ENCODE measurements at regions not wholly inside any gene's neighbourhood (a gene's known extent, or its start where the extent isn't known, plus 50 kb on each side); places are given as distances from the start of the nearest gene placed in this dataset.
"Not testable (repeated sequence)": the region's sequence is repeated elsewhere in the genome, so short reads cannot be mapped to it uniquely, and the experiment has no call there.

DNA sequence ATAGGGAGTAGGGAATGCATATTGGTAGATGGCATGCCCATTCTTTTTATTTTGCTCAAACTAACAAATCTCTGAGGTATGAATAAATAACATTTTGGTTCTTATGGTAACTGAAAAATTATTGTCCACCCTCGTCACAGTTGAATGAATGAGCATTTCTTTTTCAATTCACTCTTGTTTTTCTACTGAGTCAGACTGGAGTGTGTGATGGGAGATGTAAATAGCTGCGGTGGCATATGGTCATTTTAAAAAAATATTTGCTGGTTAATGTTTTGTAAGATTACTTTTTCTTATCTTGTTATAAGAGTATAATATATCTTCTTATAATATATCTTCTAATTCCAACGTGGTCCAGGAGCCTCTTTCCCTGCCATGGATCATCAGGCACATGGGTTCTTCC lies 586.5 kb downstream of the SLITRK5 start:
- no peak for DNase-seq

- DNase-seq = no peak
These were observed 592.6 kb downstream of the SLITRK5 start for GRCh38 chr13:88263808-88264207.

DNA sequence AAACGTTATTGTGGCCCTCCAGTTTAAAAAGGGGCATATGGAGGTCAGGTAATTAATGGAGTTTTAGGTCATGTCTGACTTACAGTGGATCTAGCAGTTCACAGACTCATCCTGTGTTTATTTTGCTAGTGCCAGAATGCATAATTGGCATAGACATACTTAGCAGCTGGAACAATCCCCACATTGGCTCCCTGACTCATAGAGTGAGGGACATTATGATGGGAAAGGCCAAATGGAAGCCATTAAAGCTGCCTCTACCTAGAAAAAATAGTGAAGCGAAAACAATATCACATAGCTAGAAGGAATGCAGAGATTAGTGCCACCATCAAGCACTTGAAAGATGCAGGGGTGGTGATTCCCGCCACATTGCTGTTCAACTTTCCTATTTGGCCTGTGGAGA lies 610.7 kb downstream of the SLITRK5 start:
- DNase-seq = no peak

DNA sequence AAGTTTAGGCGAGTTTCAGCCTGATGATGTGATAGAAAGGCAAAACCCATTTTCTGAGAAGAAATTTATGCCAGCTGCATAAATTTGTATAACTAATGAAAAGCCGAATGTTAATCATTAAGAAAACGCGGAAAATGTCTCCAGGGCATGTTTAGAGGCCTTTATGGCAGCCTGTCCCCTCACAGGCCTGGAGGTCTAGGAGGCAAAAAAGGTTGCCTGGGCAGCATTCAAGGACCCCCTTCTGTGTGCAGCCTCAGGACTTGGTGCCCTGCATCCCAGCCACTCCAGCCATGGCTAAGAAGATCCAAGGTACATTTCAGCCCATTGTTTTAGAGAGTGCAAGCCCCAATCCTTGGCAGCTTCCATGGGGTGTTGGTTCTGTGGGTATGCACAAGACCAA lies 614.2 kb downstream of the SLITRK5 start:
- DNase-seq = no peak

GRCh38 chr13:88288326-88288725 lies 617.2 kb downstream of the SLITRK5 start:
- no peak for DNase-seq

GRCh38 chr13:88291731-88292130 lies 620.6 kb downstream of the SLITRK5 start:
- DNase-seq = not testable (repeated sequence)

DNA sequence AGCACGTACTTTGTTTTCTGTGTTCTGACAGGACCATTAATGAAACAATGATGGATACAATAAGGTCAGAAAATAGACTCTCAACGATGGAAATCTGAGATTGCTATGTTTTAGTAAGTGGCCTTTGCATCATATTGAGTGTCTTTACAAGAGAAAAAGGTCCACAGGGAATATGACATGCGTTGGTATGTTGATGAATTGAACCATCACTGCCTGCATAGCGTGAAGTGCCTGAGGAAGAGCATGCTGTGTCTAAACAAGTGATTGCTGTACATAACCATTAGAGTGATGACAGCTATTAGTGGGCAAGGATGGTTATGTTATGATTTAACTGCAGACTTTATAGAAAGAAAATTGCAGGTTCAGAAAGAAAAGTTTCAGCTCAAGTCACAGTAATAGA lies 623.2 kb downstream of the SLITRK5 start:
- no peak for DNase-seq

- no peak for DNase-seq
These were observed 632.0 kb downstream of the SLITRK5 start for GRCh38 chr13:88303157-88303556.

DNA sequence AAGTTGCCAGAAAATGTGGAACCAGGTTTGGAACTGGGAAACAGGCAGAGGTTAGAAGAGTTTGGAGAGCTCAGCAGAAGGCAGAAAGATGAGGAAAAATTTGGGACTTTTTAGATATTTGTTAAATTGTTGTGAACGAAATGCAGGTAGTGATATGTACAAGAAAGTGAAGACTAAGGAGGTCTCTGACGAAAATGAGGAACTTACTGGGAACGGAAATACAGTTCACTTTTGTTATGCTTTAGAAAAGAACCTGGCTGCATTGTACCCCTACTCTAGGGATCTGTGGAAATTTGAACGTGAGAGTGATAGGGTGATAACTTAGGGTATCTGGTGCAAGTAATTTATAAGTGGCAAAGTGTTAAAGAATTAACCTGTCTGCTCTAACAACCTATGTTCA lies 632.4 kb downstream of the SLITRK5 start:
- DNase-seq = no peak

- no peak for DNase-seq
These were observed 643.3 kb downstream of the SLITRK5 start for GRCh38 chr13:88314496-88314895.

GRCh38 chr13:88329066-88329465 lies 657.9 kb downstream of the SLITRK5 start:
- no peak for DNase-seq

- no peak for DNase-seq
These were observed 668.1 kb downstream of the SLITRK5 start for GRCh38 chr13:88339271-88339741.

GRCh38 chr13:88345171-88345847 lies 674.1 kb downstream of the SLITRK5 start:
- no peak for DNase-seq

DNA sequence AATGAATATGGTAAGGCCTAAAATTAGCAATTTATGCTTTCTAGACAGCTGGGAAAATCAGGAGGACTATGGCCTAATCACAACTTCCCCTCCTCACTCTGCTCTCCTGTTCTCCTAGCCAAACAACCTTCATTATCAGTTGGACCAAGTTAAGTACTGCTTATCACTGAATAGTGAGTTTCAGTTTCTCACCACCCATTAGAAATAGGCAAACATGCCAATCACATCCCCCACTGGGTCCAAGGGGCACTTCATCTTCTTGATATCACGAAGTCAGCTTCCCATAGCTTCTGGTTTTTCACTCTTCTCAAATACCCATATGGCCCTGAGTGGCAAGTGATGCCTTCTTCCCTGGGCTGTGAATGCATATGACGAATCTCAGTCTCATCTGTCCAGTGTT lies 689.6 kb downstream of the SLITRK5 start:
- DNase-seq = no peak

GRCh38 chr13:88369866-88370265 lies 698.7 kb downstream of the SLITRK5 start:
- no peak for DNase-seq

GRCh38 chr13:88376760-88377388 lies 705.7 kb downstream of the SLITRK5 start:
- DNase-seq = no peak

GRCh38 chr13:88377852-88378251 lies 706.7 kb downstream of the SLITRK5 start:
- no peak for DNase-seq

DNA sequence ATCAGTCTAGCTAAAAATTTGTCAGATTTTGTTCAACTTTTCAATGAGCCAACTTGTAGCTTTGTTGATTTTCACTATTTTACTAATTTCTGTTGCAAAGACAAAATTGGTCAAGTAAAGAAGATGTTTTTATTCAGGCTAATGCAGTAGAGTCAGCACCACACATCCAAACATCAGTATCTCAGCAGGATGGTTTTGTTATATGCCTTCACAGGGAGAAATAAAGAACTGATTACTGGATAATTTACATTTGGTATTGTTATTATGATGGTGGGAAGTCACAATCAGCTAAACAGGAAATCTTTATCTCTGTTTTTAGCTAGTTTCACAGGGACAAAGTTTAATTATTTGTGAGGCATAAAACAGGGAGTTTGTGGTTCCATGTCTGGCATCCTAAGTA lies 713.4 kb downstream of the SLITRK5 start:
- no peak for DNase-seq

DNA sequence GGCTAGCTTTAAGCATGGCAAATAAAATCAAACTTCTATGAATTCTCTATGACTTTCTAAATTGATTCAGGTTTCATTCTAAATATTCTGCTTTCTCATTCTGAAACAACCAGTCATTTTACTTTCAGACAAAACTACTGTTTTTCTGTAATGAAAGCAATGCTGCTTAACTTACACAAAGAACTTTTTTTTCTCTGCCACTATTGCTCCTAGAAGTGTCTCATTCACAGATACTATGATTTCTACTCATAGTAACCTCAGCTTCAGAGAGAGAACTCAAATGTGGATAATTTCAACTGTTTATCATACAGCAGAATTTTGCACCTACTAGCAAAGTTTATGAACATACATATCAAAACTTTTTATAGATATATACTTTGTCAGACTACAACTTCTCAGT lies 724.6 kb downstream of the SLITRK5 start:
- no peak for DNase-seq

- no peak for DNase-seq
These were observed 740.5 kb downstream of the SLITRK5 start for GRCh38 chr13:88411696-88412095.

- DNase-seq = no peak
These were observed 746.6 kb downstream of the SLITRK5 start for GRCh38 chr13:88417801-88418200.

- no peak for DNase-seq
These were observed 753.3 kb downstream of the SLITRK5 start for GRCh38 chr13:88424463-88424862.

DNA sequence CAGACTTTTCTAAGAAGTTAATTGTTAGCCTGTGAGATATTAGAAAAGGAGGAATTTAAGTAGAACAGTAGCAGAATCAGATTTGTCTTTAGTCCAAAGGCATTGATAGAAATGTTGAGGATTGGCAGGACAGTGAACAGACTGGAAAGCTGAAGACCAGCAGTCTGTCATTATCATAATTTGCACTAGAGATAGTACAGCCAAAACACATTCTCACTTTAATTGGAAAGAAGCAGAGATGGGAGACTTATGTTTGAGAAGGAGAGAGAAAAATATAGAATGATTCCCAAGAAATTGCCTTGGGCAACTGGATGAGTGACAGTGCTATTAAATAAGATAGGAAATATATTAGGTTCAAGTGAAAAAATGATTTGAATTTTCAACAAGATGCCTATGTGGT lies 755.5 kb downstream of the SLITRK5 start:
- DNase-seq = no peak

DNA sequence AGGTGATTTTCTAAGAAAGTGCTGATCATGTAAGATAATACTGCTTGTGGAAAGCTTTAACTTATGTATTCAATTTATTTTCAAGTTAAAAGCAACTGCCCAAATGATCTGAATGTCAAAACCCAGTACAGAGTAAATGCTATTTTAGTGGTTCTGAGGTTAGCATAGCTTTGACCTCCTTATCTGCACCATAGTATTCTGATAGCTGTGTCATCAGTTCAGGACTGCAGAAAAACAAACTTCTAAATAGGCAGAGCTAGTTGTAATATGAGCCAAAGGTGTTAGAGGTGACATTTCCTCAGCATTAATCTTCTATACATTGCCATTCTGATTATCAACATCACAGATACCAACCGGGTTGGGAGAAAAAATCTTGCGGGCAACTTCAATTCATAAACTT lies 758.7 kb downstream of the SLITRK5 start:
- no peak for DNase-seq

DNA sequence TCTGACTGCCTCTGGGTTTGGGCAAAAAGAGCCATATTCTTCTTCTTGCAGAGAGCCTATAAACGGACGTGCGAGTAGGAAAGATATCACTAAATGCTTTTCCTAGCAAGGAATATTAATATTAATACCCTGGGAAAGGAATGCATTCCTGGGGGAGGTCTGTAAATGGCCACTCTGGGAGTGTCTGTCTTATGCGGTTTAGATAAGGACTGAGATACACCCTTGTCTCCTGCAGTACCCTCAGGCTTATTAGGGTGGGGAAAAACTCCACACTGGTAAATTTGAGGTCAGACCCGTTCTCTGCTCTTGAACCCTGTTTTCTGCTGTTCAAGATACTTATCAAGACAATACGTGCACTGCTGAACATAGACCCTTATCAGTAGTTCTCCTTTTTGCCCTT lies 763.8 kb downstream of the SLITRK5 start:
- no peak for DNase-seq

Measured in activated T-cell treated with anti-CD3 and anti-CD28 coated beads, Interleukin-2, amount 50 U/mL, for 1 hour (primary cell).